ENCODE measurements at regions not wholly inside any gene's neighbourhood (a gene's known extent, or its start where the extent isn't known, plus 50 kb on each side); places are given as distances from the start of the nearest gene placed in this dataset.

DNA sequence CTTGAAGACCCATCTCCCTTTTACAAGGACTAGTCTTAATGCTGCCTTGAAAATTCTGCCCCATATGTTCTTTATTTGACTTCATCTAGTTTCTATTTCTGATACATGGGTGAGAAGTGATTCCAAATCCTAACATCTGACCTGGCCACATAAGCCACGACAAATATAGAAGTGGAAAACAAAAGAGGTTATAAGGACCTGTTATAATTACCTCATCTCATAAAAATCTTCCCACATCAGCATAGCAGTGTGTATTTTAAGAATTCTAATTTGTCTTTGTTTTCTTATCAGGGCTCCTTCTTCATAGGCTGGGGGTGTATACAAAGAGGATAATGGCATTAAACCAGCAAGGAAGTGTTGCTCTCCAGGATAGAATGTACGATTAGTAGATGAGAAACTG is 1007.4 kb downstream of the TTLL7 start:
- Histone ChIP-seq H3K4me3 (no peak overlapping the region), H3K4me1 (peaks cover 5% of the 10 kb centered on the region), H3K27me3 (no peaks in the 10 kb centered on the region), H3K9me3 (no peaks in the 10 kb centered on the region), H3K36me3 (no peaks in the 10 kb centered on the region), H3K27ac (no peak overlapping the region)
- DNase-seq (ENCODE audit: low spot score in 2 of 2): no peak
- no peak for TF ChIP-seq POLR2A (IDR thresholded peaks at IDR 0.05)
- TF ChIP-seq EP300 (IDR thresholded peaks at IDR 0.05): no peak
- no peak for TF ChIP-seq POLR2AphosphoS5 (IDR thresholded peaks at IDR 0.05)
- TF ChIP-seq, protein P1, sequence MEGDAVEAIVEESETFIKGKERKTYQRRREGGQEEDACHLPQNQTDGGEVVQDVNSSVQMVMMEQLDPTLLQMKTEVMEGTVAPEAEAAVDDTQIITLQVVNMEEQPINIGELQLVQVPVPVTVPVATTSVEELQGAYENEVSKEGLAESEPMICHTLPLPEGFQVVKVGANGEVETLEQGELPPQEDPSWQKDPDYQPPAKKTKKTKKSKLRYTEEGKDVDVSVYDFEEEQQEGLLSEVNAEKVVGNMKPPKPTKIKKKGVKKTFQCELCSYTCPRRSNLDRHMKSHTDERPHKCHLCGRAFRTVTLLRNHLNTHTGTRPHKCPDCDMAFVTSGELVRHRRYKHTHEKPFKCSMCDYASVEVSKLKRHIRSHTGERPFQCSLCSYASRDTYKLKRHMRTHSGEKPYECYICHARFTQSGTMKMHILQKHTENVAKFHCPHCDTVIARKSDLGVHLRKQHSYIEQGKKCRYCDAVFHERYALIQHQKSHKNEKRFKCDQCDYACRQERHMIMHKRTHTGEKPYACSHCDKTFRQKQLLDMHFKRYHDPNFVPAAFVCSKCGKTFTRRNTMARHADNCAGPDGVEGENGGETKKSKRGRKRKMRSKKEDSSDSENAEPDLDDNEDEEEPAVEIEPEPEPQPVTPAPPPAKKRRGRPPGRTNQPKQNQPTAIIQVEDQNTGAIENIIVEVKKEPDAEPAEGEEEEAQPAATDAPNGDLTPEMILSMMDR (IDR thresholded peaks at IDR 0.05): no peak
- WGBS: 62% methylated on average over 2 of the region's 2 CpGs

DNA sequence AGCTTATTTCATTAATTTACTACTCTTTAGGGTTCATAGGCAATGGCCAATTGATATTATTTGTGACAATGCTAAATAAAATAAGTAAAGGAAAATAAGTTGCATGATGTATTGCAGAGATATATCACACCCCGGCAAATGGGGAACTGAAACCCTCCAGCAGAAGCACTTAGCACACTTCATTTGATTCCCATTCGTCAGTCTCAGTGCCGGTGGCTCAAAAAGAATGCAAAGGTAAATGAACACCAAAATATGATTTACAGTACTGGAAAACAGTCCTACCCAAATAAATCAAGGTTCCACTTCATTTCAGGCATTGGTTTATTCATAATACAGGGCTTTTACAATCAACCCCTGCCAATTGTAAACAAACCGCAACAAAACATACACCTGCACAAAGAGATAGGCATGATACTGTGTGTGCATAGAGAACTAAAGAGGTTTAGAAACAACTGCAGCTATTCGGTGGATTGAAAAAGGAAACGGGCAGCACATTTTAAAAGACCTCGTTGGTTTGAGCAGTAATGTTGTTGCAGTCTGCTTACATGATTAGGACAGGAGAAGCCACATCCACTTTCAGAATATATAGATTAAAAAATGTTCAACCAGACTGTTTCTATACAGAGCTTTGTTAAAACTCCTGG is 1019.2 kb downstream of the TTLL7 start:
- DNase-seq (ENCODE audit: low spot score in 2 of 2): no peak
- H3K36me3 ChIP-seq: no peaks in the 10 kb centered on the region
- H3K9me3 ChIP-seq: no peaks in the 10 kb centered on the region
- H3K27me3 ChIP-seq: no peaks in the 10 kb centered on the region
- H3K27ac ChIP-seq: no peak overlapping the region
- WGBS: 73% methylated on average over 7 of the region's 7 CpGs
- no peak overlapping the region for H3K4me3 ChIP-seq
- H3K4me1 ChIP-seq: peaks cover 2% of the 10 kb centered on the region
- TF ChIP-seq POLR2A (IDR thresholded peaks at IDR 0.05): no peak

DNA sequence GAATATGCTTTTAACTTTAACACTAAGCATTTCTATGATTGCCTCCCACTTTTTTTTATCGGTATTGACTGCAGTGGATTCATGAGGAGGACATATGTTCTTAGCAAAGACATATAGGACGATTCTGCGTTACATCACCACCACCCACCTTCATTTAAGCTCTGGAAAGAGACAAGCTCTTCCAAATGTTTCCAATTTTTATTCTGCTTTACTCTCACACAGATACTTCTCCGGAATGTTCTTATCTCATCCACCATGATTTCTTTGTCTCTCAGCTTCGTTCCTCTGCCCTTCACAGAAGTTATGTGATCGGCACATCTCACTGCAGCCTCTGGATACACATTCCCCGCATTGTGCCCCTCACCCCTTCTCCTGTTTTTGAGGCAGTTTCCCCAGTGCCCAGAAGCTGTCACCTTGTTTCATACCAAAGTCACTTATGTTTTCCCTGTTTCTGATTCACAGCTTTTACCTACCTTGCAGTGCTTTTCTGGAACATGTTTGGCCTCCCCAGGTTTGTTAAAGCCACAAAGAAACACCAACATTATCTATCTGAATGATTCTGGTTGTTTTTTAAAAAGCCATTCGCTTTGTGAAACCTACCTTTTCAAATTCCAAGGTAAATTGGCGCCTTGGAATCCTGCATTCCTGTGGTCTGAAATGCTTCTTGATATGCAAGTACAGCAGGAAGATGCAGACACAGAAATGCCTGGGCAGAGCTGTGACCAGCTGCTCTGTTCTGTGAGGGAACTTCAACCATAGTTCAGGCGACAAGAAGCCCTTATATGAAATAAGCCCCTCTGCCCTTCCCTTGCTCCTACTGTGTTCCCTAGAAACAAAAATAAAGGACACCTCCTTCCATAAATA is 1020.2 kb downstream of the TTLL7 start:
- 81% methylated on average over 10 of the region's 10 CpGs for WGBS
- H3K4me1 ChIP-seq: peaks cover 2% of the 10 kb centered on the region
- no peaks in the 10 kb centered on the region for H3K9me3 ChIP-seq
- H3K36me3 ChIP-seq: no peaks in the 10 kb centered on the region
- TF ChIP-seq POLR2A (IDR thresholded peaks at IDR 0.05) (no peak), POLR2AphosphoS5 (IDR thresholded peaks at IDR 0.05) (no peak), EP300 (IDR thresholded peaks at IDR 0.05) (no peak)
- TF ChIP-seq, protein P1 (IDR thresholded peaks at IDR 0.05): no peak
- no peak for DNase-seq (ENCODE audit: low spot score in 2 of 2)
- no peak overlapping the region for H3K27ac ChIP-seq
- H3K27me3 ChIP-seq: no peaks in the 10 kb centered on the region
- H3K4me3 ChIP-seq: no peak overlapping the region

DNA sequence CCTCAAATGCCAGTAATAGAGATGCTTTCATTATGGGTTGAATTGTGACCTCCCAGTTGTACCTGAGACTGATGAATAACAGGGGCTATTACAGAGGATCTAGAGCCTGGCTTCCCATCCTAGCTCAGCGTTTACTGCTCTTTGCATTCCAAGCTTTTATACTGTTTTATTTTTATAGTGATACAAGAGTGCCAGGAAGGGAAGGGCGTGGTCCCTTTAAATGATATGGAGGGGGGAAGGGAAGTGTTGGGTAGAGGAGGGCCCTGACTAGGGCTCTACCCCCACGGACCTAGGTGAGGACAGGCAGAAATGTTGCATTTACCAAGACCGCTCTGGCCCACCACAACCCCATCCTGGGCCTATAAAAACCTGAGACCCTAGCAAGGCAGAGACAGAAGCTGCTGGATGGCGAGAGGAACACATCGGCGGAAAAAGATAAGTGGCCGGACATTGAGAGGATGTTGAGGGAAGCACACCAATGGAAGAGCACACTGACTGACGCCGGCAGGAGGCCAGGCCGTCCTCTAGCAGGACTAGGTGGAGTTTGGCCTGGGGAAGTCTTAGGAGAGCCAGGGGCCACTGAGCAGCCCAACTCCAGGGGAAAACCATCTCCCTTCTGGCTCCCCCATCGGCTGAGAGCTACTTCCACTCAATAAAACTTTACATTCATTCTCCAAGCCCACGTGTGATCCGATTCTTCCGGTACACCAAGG is 1025.9 kb downstream of the TTLL7 start:
- TF ChIP-seq POLR2AphosphoS5 (IDR thresholded peaks at IDR 0.05) (no peak), POLR2A (IDR thresholded peaks at IDR 0.05) (no peak), EP300 (IDR thresholded peaks at IDR 0.05) (no peak)
- TF ChIP-seq, protein P1 (IDR thresholded peaks at IDR 0.05): no peak
- WGBS: 85% methylated on average over 15 of the region's 15 CpGs
- H3K36me3 ChIP-seq: no peaks in the 10 kb centered on the region

DNA sequence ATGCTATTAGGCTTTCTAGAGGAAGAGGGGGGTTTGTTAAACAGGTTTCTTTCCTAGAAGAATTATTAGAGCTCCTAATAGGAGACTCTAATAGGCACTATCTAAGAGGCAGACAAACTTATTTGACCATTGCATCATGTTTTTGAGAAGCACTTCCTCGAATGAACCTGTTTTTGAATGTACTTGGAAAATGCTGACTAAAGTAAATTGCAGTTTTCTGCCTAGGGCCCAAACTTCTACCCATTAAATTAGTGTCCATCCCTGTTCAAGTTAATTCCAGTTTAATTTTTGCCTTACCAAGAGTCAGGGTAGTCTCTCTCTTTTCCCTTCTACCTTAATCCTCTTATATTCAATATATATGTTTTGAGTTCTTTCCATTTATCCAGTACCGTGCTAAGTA is 1029.6 kb downstream of the TTLL7 start:
- TF ChIP-seq POLR2A (IDR thresholded peaks at IDR 0.05) (no peak), EP300 (IDR thresholded peaks at IDR 0.05) (no peak)
- 83% methylated on average over 2 of the region's 2 CpGs for WGBS
- H3K27me3 ChIP-seq: no peaks in the 10 kb centered on the region

More for the DNA sequence above, 1025.9 kb downstream of the TTLL7 start:
- no peak for DNase-seq (ENCODE audit: low spot score in 2 of 2)
- Histone ChIP-seq H3K4me3 (no peak overlapping the region), H3K27me3 (no peaks in the 10 kb centered on the region), H3K27ac (no peak overlapping the region), H3K9me3 (no peaks in the 10 kb centered on the region), H3K4me1 (peaks cover 8% of the 10 kb centered on the region)

DNA sequence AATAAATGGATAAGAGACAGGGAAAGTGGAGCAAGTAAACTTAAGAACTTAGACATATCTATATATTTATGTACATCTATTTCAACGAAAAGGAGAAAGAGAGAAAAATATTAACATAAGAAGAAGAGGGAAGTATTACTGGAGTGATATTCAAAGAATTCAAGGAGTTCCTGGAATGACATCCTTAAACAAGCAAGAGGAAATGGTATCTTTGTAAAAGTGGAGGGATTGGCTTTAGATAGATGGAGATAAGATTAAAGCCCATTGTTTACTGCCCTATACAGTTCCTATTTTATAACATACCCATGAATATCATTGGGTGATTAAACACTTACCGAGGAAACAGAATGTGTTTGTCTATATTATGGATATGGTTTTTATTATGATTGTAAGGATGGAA is 1036.3 kb downstream of the TTLL7 start:
- DNase-seq (ENCODE audit: low spot score in 2 of 2): no peak
- H3K9me3 ChIP-seq: no peaks in the 10 kb centered on the region
- no peaks in the 10 kb centered on the region for H3K27me3 ChIP-seq
- TF ChIP-seq, protein P1 (IDR thresholded peaks at IDR 0.05): no peak
- TF ChIP-seq POLR2AphosphoS5 (IDR thresholded peaks at IDR 0.05): no peak
- H3K27ac ChIP-seq: no peak overlapping the region
- H3K4me1 ChIP-seq: no peaks in the 10 kb centered on the region
- H3K4me3 ChIP-seq: no peak overlapping the region
- WGBS: 68% methylated on average over 2 of the region's 2 CpGs
- no peaks in the 10 kb centered on the region for H3K36me3 ChIP-seq

More for the DNA sequence above, 1029.6 kb downstream of the TTLL7 start:
- no peak for DNase-seq (ENCODE audit: low spot score in 2 of 2)
- H3K4me1 ChIP-seq: peaks cover 8% of the 10 kb centered on the region
- no peak overlapping the region for H3K27ac ChIP-seq
- H3K4me3 ChIP-seq: no peak overlapping the region
- no peaks in the 10 kb centered on the region for H3K9me3 ChIP-seq
- no peaks in the 10 kb centered on the region for H3K36me3 ChIP-seq

Measured in suprapubic skin (tissue), 4 donors.